H1 (cell line): ENCODE measurements at regions not wholly inside any gene's neighbourhood (a gene's known extent, or its start where the extent isn't known, plus 50 kb on each side); places are given as distances from the start of the nearest gene placed in this dataset.

Source experiments
- CTCF ChIA-PET: fragments of 300-600 bp; sonication (Branson Sonifier 250); formaldehyde crosslinking; loops from one replicate; lab custom pipeline; 2021; ENCODE audit not compliant: partially characterized antibody; lab: Charles Lee
- POLR2A ChIA-PET: fragments of 300-600 bp; sonication (Branson Sonifier 250); formaldehyde crosslinking; loops from one replicate; lab custom pipeline; 2021; ENCODE audit warnings: inconsistent platforms; ENCODE audit not compliant: partially characterized antibody; lab: Charles Lee
- DNase-seq, 2 experiments: peaks; one replicate each; pipeline versions ENCODE4 v3.0.0 to v3.0.0-alpha.2; 2010 to 2022; ENCODE audit warnings: low spot score in 2 of 2, low read depth in 1 of 2, mixed read lengths in 1 of 2
- FAIRE-seq: peaks from 2 replicates; lab custom pipeline; 2011; peaks lifted over from hg19 to GRCh38; lab: Jason Lieb, UNC
- H2AFZ ChIP-seq: 2 replicates; pipeline ENCODE4 v1.8.1; 2012; ENCODE audit warnings: low read length, inconsistent platforms
- H2AK5ac ChIP-seq: 2 replicates; pipeline ENCODE4 v1.6.1; 2013; ENCODE audit warnings: low read depth, low read length
- H2BK120ac ChIP-seq: replicated peaks from 2 replicates; pipeline ENCODE3; 2013; ENCODE audit warnings: low read depth, low read length, inconsistent platforms
- H2BK12ac ChIP-seq: 2 replicates; pipeline ENCODE4 v1.6.1; 2013; ENCODE audit warnings: low read depth, low read length
- H2BK15ac ChIP-seq: 2 replicates; pipeline ENCODE4 v1.6.1; 2013; ENCODE audit warnings: low read length
- H2BK20ac ChIP-seq: 2 replicates; pipeline ENCODE4 v1.6.1; 2013; ENCODE audit warnings: low read length
- H2BK5ac ChIP-seq: 2 replicates; pipeline ENCODE4 v1.6.1; 2013; ENCODE audit warnings: low read depth, low read length
- H3K14ac ChIP-seq: 2 replicates; pipeline ENCODE4 v1.6.1; 2013; ENCODE audit warnings: inconsistent platforms; ENCODE audit not compliant: insufficient read length
- H3K18ac ChIP-seq: 2 replicates; pipeline ENCODE4 v1.6.1; 2013; ENCODE audit warnings: low read length; ENCODE audit errors: extremely low read depth
- H3K23ac ChIP-seq: 2 replicates; pipeline ENCODE4 v1.6.1; 2013; ENCODE audit warnings: inconsistent platforms; ENCODE audit not compliant: insufficient read length
- H3K23me2 ChIP-seq: 2 replicates; pipeline ENCODE4 v1.6.1; 2013; ENCODE audit warnings: low read depth, low read length
- H3K27ac ChIP-seq: 2 replicates; pipeline ENCODE4 v1.6.1; 2011; ENCODE audit warnings: low read depth, low read length, inconsistent platforms
- H3K27me3 ChIP-seq, 4 experiments: replicated peaks in 1 of 4; 1 replicate in 1 of 4; 2 replicates in 3 of 4; pipeline versions ENCODE4 v1.6.1 to v1.8.1; 2011 to 2013; ENCODE audit warnings: low read length in 3 of 4, mild to moderate bottlenecking in 3 of 4, inconsistent platforms in 2 of 4, mixed read lengths in 2 of 4, moderate library complexity in 1 of 4; ENCODE audit not compliant: control insufficient read depth in 3 of 4, insufficient read depth in 3 of 4; ENCODE audit errors: extremely low read depth in 1 of 4
- H3K36me3 ChIP-seq, 4 experiments: 2 replicates each; pipeline versions ENCODE4 v1.6.1 to v1.8.1; 2011 to 2013; ENCODE audit warnings: mild to moderate bottlenecking in 4 of 4, low read length in 3 of 4, moderate library complexity in 2 of 4, control low read depth in 1 of 4, inconsistent platforms in 1 of 4; ENCODE audit not compliant: insufficient read depth in 4 of 4, control insufficient read depth in 2 of 4
- H3K4ac ChIP-seq: replicated peaks from 2 replicates; pipeline ENCODE3; 2013; ENCODE audit warnings: low read length, low read depth, mixed read lengths, inconsistent platforms; ENCODE audit not compliant: insufficient read length
- H3K4me1 ChIP-seq, 4 experiments: replicated peaks in 1 of 4; 1 replicate in 1 of 4; 2 replicates in 3 of 4; pipeline versions ENCODE4 v1.6.1 to v1.8.1; 2011 to 2013; ENCODE audit warnings: low read length in 3 of 4, inconsistent platforms in 2 of 4, mixed read lengths in 1 of 4; ENCODE audit not compliant: insufficient read depth in 4 of 4, control insufficient read depth in 3 of 4
- H3K4me2 ChIP-seq, 2 experiments: 2 replicates each; pipeline versions ENCODE4 v1.6.1 to v1.8.1; 2011 to 2013; ENCODE audit warnings: low read depth in 2 of 2, low read length in 2 of 2, control low read depth in 1 of 2, inconsistent platforms in 1 of 2, mild to moderate bottlenecking in 1 of 2; ENCODE audit not compliant: insufficient read depth in 1 of 2
- H3K4me3 ChIP-seq, 4 experiments: fragments of 200-600, 300-600 bp in 1 of 4; sonication (generic), shearing (Covaris generic), sonication (Bioruptor Twin) in 1 of 4; 2 replicates each; pipeline versions ENCODE4 v1.5.1 to v1.8.1; 2011 to 2016; ENCODE audit warnings: low read length in 4 of 4, low read depth in 3 of 4, control low read depth in 2 of 4, inconsistent platforms in 2 of 4, mild to moderate bottlenecking in 2 of 4, mixed read lengths in 1 of 4, moderate library complexity in 1 of 4; ENCODE audit not compliant: insufficient read depth in 2 of 4; ENCODE audit errors: extremely low read depth in 1 of 4
- H3K56ac ChIP-seq: replicated peaks from 2 replicates; pipeline ENCODE3; 2013; ENCODE audit warnings: low read depth, mild to moderate bottlenecking, mixed read lengths, low read length, inconsistent platforms; ENCODE audit not compliant: insufficient read length
- H3K79me1 ChIP-seq: 2 replicates; pipeline ENCODE4 v1.6.1; 2013; ENCODE audit warnings: low read depth, low read length, control low read depth
- H3K79me2 ChIP-seq, 2 experiments: 2 replicates each; pipeline versions ENCODE4 v1.6.1 to v1.8.1; 2012 to 2013; ENCODE audit warnings: low read length in 2 of 2, mild to moderate bottlenecking in 2 of 2, inconsistent platforms in 1 of 2; ENCODE audit not compliant: insufficient read depth in 2 of 2, control insufficient read depth in 1 of 2
- H3K9ac ChIP-seq, 4 experiments: replicated peaks in 1 of 4; 1 replicate in 1 of 4; 2 replicates in 3 of 4; pipeline versions ENCODE4 v1.6.1 to v1.8.1; 2011 to 2013; ENCODE audit warnings: low read depth in 3 of 4, low read length in 3 of 4, control low read depth in 2 of 4, mild to moderate bottlenecking in 2 of 4, moderate library complexity in 2 of 4, inconsistent platforms in 1 of 4; ENCODE audit errors: extremely low read depth in 1 of 4
- H3K9me3 ChIP-seq, 2 experiments: 2 replicates each; pipeline versions ENCODE4 v1.6.1 to v1.8.1; 2012 to 2013; ENCODE audit warnings: mild to moderate bottlenecking in 2 of 2, moderate library complexity in 2 of 2, control low read depth in 1 of 2, inconsistent platforms in 1 of 2, low read depth in 1 of 2, low read length in 1 of 2, mixed read lengths in 1 of 2; ENCODE audit not compliant: insufficient read depth in 2 of 2
- H4K20me1 ChIP-seq, 2 experiments: replicated peaks in 1 of 2; 2 replicates each; pipeline versions ENCODE3 to v1.8.1; 2011 to 2013; ENCODE audit warnings: inconsistent platforms in 2 of 2, low read length in 2 of 2, mild to moderate bottlenecking in 1 of 2; ENCODE audit not compliant: insufficient read depth in 2 of 2, control insufficient read depth in 1 of 2
- H4K5ac ChIP-seq: 2 replicates; pipeline ENCODE4 v1.6.1; 2013; ENCODE audit warnings: low read length, low read depth, mixed read lengths, inconsistent platforms; ENCODE audit not compliant: insufficient read length
- H4K8ac ChIP-seq: 2 replicates; pipeline ENCODE4 v1.8.0; 2013; ENCODE audit warnings: mild to moderate bottlenecking, moderate library complexity, low read length, inconsistent platforms; ENCODE audit not compliant: insufficient read depth; ENCODE audit errors: extremely low read depth
- H4K91ac ChIP-seq: replicated peaks from 2 replicates; pipeline ENCODE3; 2013; ENCODE audit warnings: low read length, mixed read lengths, inconsistent platforms; ENCODE audit not compliant: insufficient read length
- CBX5 ChIP-seq: fragments of 300-800, 300-1000 bp; sonication (generic); IDR thresholded peaks from 2 replicates; pipeline ENCODE4 v1.7.1; 2016; ENCODE audit warnings: antibody characterized with exemption, low read length, low read depth
- CHD1 ChIP-seq: IDR thresholded peaks from 2 replicates; pipeline ENCODE4 v1.6.1; 2012; ENCODE audit warnings: low read depth, low read length, improper control_type of control experiment
- CREB1 ChIP-seq: IDR thresholded peaks from 2 replicates; pipeline ENCODE4 v1.6.1; 2012; ENCODE audit warnings: inconsistent platforms
- EZH2 ChIP-seq: fragments of 200-600 bp; sonication (generic); IDR thresholded peaks from 2 replicates; pipeline ENCODE4 v1.7.1; 2012; ENCODE audit warnings: low read depth, mild to moderate bottlenecking, moderate library complexity, low read length, inconsistent platforms; ENCODE audit not compliant: severe bottlenecking
- POU5F1 ChIP-seq: IDR thresholded peaks from 2 replicates; pipeline ENCODE4 v1.6.1; 2011; ENCODE audit warnings: low read depth, mild to moderate bottlenecking, low read length, moderate library complexity
- SIN3A ChIP-seq, 2 experiments: IDR thresholded peaks in 1 of 2; conservative IDR thresholded peaks in 1 of 2; 2 replicates each; pipeline ENCODE4 v1.6.1; 2011 to 2012; ENCODE audit warnings: low read length in 2 of 2, improper control_type of control experiment in 1 of 2, low read depth in 1 of 2, mild to moderate bottlenecking in 1 of 2
- TCF12 ChIP-seq: IDR thresholded peaks from 2 replicates; pipeline ENCODE4 v1.6.1; 2011; ENCODE audit warnings: low read depth, mild to moderate bottlenecking, low read length
- WGBS, 2 experiments: shearing (Covaris generic) in 1 of 2; methylation state at CpG; one replicate each; pipeline versions ENCODE4 v1.1.6 to v1.1.7; 2013 to 2015; ENCODE audit warnings: low lambda C conversion rate in 2 of 2, mixed read lengths in 2 of 2, inconsistent platforms in 1 of 2, low coverage in 1 of 2, missing lambda C conversion rate in 1 of 2; ENCODE audit not compliant: insufficient replicate concordance in 2 of 2, insufficient coverage in 1 of 2, insufficient read length in 1 of 2; ENCODE audit errors: extremely low coverage in 1 of 2, missing lambda C conversion rate in 1 of 2; 5-methylcytosine and 5-hydroxymethylcytosine counted together

DNA sequence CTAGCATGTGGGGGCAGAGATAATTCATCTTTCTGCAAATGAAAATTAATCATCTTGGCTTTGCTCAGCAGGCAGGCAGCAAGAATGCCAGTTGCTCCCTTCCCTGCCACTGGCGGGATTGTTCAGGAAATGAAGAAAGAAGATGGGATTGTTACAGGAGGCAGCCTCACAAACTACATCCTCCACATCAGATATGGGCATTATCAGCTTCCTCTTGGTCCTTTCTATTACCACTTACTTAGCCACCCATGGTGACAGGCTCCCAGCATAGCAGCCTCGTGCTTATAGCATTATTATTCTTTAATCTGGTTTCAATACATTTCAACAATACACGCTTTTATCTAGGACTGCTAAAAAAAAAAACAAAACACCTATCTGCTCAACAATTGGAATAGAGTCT, 461.6 kb upstream of the ISX start:
- DNase-seq (no peak), FAIRE-seq (no peak)
- no peaks in the 10 kb centered on the region for H3K27me3 ChIP-seq
- H2BK20ac ChIP-seq, result no peak overlapping the region
- WGBS, 2 experiments, result 97% methylated on average over 3 of the region's 3 CpGs; no CpG with 5 or more reads in 1 of the 2 experiments
- no peak overlapping the region for H4K91ac ChIP-seq
- no peak overlapping the region for H2AK5ac ChIP-seq
- no peaks in the 10 kb centered on the region for H3K36me3 ChIP-seq
- H2BK15ac ChIP-seq, result no peak overlapping the region
- H3K4me1 ChIP-seq, result no peaks in the 10 kb centered on the region
- no peak overlapping the region for H3K27ac ChIP-seq
- H2BK5ac ChIP-seq, result no peak overlapping the region
- no peaks in the 10 kb centered on the region for H3K23me2 ChIP-seq
- H3K4ac ChIP-seq, result no peak overlapping the region
- no peak overlapping the region for H2AFZ ChIP-seq
- peaks cover 0 to 8% of the 10 kb centered on the region in 2 experiments; a peak in 2 of 4 replicates for H3K9me3 ChIP-seq
- H3K79me2 ChIP-seq, result no peaks in the 10 kb centered on the region
- H3K23ac ChIP-seq, result no peak overlapping the region
- ChIA-PET CTCF (no interaction called here), POLR2A (no interaction called here)
- TF ChIP-seq CBX5 (no peak), CHD1 (no peak), CREB1 (no peak), EZH2 (no peak), SIN3A (conservative IDR thresholded peaks at IDR 0.05 in 1 of 2, IDR thresholded peaks at IDR 0.05 in 1 of 2; ENCODE audit: low read depth in 1 of 2, low read length in 2 of 2) (no peak), TCF12 (no peak), POU5F1 (no peak)
- no peak overlapping the region for H3K4me2 ChIP-seq
- H4K20me1 ChIP-seq, result no peaks in the 10 kb centered on the region
- H4K8ac ChIP-seq, result no peak overlapping the region
- H3K18ac ChIP-seq, result no peak overlapping the region
- no peak overlapping the region for H2BK12ac ChIP-seq
- H3K14ac ChIP-seq, result no peak overlapping the region
- H3K56ac ChIP-seq, result no peak overlapping the region
- no peak overlapping the region for H3K9ac ChIP-seq
- H3K4me3 ChIP-seq, result no peak overlapping the region
- H2BK120ac ChIP-seq, result no peak overlapping the region
- no peak overlapping the region for H4K5ac ChIP-seq
- H3K79me1 ChIP-seq, result no peaks in the 10 kb centered on the region
